HG02610 (cell line): ENCODE measurements at regions not wholly inside any gene's neighbourhood (a gene's known extent, or its start where the extent isn't known, plus 50 kb on each side); places are given as distances from the start of the nearest gene placed in this dataset.

ENCODE experiments used
- ATAC-seq: cut with Tn5 transposase; IDR thresholded peaks from one replicate; pipeline ENCODE4 v1.9.1; 2021; ENCODE audit warnings: mild to moderate bottlenecking, moderate library complexity; ENCODE audit not compliant: unreplicated experiment

GRCh38 chr6:4383910-4384638 lies 248.7 kb upstream of the ECI2 start:
- ATAC-seq, result no peak

- ATAC-seq, result no peak
Observed at GRCh38 chr6:4382362-4382853, 247.0 kb upstream of the ECI2 start.

GRCh38 chr6:4381381-4381780 lies 246.0 kb upstream of the ECI2 start:
- no peak for ATAC-seq

- ATAC-seq, result no peak
Observed at GRCh38 chr6:4380881-4381281, 245.5 kb upstream of the ECI2 start.

- ATAC-seq, result no peak
Observed at GRCh38 chr6:4379958-4380357, 244.6 kb upstream of the ECI2 start.

- ATAC-seq, result no peak
Observed at GRCh38 chr6:4378319-4378996, 243.1 kb upstream of the ECI2 start.

- ATAC-seq, result no peak
Observed at GRCh38 chr6:4377603-4378002, 242.2 kb upstream of the ECI2 start.

- no peak for ATAC-seq
Observed at GRCh38 chr6:4374216-4374615, 238.8 kb upstream of the ECI2 start.

GRCh38 chr6:4372866-4373265 lies 237.5 kb upstream of the ECI2 start:
- no peak for ATAC-seq

- ATAC-seq, result no peak
Observed at GRCh38 chr6:4371207-4371921, 236.0 kb upstream of the ECI2 start.

- ATAC-seq, result no peak
Observed at GRCh38 chr6:4370066-4370465, 234.7 kb upstream of the ECI2 start.

GRCh38 chr6:4369616-4370015 lies 234.2 kb upstream of the ECI2 start:
- no peak for ATAC-seq

- no peak for ATAC-seq
Observed at GRCh38 chr6:4368649-4369048, 233.3 kb upstream of the ECI2 start.

- ATAC-seq, result no peak
Observed at GRCh38 chr6:4367643-4368042, 232.3 kb upstream of the ECI2 start.

- no peak for ATAC-seq
Observed at GRCh38 chr6:4366635-4367395, 231.4 kb upstream of the ECI2 start.

GRCh38 chr6:4365686-4366085 lies 230.3 kb upstream of the ECI2 start:
- no peak for ATAC-seq

GRCh38 chr6:4364711-4365110 lies 229.3 kb upstream of the ECI2 start:
- no peak for ATAC-seq

- ATAC-seq, result no peak
Observed at GRCh38 chr6:4364172-4364571, 228.8 kb upstream of the ECI2 start.

- ATAC-seq, result no peak
Observed at GRCh38 chr6:4363656-4364055, 228.3 kb upstream of the ECI2 start.

- ATAC-seq, result no peak
Observed at GRCh38 chr6:4362326-4362725, 227.0 kb upstream of the ECI2 start.

- ATAC-seq, result no peak
Observed at GRCh38 chr6:4360920-4361319, 225.5 kb upstream of the ECI2 start.
